Muscle layer of colon (tissue), 2 donors: ENCODE measurements at regions not wholly inside any gene's neighbourhood (a gene's known extent, or its start where the extent isn't known, plus 50 kb on each side); places are given as distances from the start of the nearest gene placed in this dataset.
"Not testable (repeated sequence)": the region's sequence is repeated elsewhere in the genome, so short reads cannot be mapped to it uniquely, and the experiment has no call there.

Experiments
- H3K27ac ChIP-seq: one replicate; pipeline ENCODE4 v1.7.0; 2013; ENCODE audit warnings: low read depth, mild to moderate bottlenecking, low read length, moderate library complexity
- H3K27me3 ChIP-seq, 2 donors: one replicate each; pipeline ENCODE4 v1.7.0; 2013; ENCODE audit warnings: low read length in 2 of 2, mild to moderate bottlenecking in 2 of 2; ENCODE audit not compliant: insufficient read depth in 2 of 2, control insufficient read depth in 1 of 2
- H3K36me3 ChIP-seq: one replicate; pipeline ENCODE4 v1.7.0; 2013; ENCODE audit warnings: mild to moderate bottlenecking, low read length; ENCODE audit not compliant: insufficient read depth
- H3K4me1 ChIP-seq: one replicate; pipeline ENCODE4 v1.7.0; 2013; ENCODE audit warnings: mild to moderate bottlenecking, low read length; ENCODE audit not compliant: insufficient read depth
- H3K4me3 ChIP-seq, 2 donors: one replicate each; pipeline ENCODE4 v1.7.0; 2013; ENCODE audit warnings: low read length in 2 of 2, low read depth in 1 of 2, mild to moderate bottlenecking in 1 of 2, moderate library complexity in 1 of 2
- H3K9ac ChIP-seq: one replicate; pipeline ENCODE4 v1.7.0; 2013; ENCODE audit warnings: low read length
- H3K9me3 ChIP-seq: one replicate; pipeline ENCODE4 v1.7.0; 2013; ENCODE audit warnings: mild to moderate bottlenecking, low read length
- donor health status: abdominal sarcoma.
- donor health status: Adenocarcinoma of cecum.

GRCh38 chr6:22155551-22155950, 141.3 kb downstream of the PRL start:
- Histone ChIP-seq H3K4me3 (no peak overlapping the region), H3K4me1 (no peaks in the 10 kb centered on the region), H3K9ac (no peak overlapping the region), H3K36me3 (no peaks in the 10 kb centered on the region), H3K27me3 (no peaks in the 10 kb centered on the region), H3K9me3 (no peaks in the 10 kb centered on the region), H3K27ac (no peak overlapping the region)

DNA sequence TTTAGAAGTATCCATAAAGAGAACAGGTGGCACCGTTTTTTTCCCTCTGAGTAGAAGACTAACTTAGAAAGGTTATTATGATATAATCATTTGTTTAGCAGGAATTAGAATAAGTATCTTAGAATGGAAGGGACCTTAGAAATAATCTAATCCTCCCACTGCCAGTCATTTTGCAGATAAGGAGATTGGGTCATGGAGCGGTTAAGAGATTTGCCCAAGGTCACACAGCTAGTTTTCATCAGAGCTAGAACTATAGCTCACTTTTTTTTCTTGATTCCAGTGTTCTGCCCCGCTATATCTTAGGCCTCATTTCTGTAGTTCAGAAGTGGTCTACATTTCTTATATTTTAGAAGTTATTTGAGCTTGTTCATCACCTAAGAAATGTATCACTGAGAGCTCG, 139.6 kb downstream of the PRL start:
- Histone ChIP-seq H3K9me3 (no peaks in the 10 kb centered on the region), H3K36me3 (no peaks in the 10 kb centered on the region), H3K9ac (no peak overlapping the region), H3K27me3 (no peaks in the 10 kb centered on the region), H3K27ac (no peak overlapping the region), H3K4me3 (no peak overlapping the region), H3K4me1 (no peaks in the 10 kb centered on the region)

GRCh38 chr6:22164236-22164635, 132.6 kb downstream of the PRL start:
- Histone ChIP-seq H3K27me3 (no peaks in the 10 kb centered on the region), H3K4me3 (no peak overlapping the region), H3K4me1 (no peaks in the 10 kb centered on the region), H3K27ac (no peak overlapping the region), H3K9me3 (no peaks in the 10 kb centered on the region), H3K9ac (no peak overlapping the region), H3K36me3 (no peaks in the 10 kb centered on the region)

DNA sequence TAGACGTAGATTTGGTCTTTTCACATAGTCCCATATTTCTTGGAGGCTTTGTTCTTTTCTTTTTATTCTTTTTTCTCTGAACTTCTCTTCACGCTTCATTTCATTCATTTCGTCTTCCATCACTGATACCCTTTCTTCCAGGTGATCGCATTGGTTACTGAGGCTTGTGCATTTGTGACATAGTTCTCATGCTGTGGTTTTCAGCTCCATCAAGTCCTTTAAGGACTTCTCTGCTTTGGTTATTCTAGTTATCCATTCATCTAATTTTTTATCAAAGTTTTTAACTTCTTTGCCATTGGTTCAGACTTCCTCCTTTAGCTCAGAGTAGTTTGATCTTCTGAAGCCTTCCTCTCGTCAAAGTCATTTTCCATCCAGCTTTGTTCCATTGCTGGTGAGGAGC, 125.8 kb downstream of the PRL start:
- H3K9me3 ChIP-seq, H3K27me3 ChIP-seq, H3K4me3 ChIP-seq, H3K4me1 ChIP-seq, H3K27ac ChIP-seq, H3K36me3 ChIP-seq, H3K9ac ChIP-seq: not testable (repeated sequence)

- not testable (repeated sequence) for H3K36me3 ChIP-seq, H3K27me3 ChIP-seq, H3K9me3 ChIP-seq, H3K4me1 ChIP-seq, H3K9ac ChIP-seq, H3K4me3 ChIP-seq, H3K27ac ChIP-seq
Measured at GRCh38 chr6:22171885-22172284, 125.0 kb downstream of the PRL start.

DNA sequence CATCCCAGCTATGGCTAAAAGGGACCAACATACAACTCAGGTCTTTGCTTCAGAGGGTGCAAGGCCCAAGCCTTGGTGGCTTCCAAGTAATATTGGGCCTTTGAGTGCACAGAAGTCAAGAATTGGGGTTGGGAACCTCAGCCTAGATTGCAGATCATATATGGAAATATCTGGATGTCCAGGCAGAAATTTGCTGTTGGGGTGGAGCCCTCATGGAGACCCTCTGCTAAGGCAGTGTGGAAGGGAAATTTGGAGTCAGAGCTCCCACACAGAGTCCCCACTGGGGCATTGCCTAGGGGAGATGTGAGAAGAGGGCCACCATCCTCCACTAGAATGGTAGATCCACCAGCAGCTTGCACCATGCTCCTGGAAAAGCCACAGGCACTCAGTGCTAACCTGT, 123.5 kb downstream of the PRL start:
- H3K27me3 ChIP-seq, result no peaks in the 10 kb centered on the region
- H3K9me3 ChIP-seq, result no peaks in the 10 kb centered on the region
- H3K4me1 ChIP-seq, result no peaks in the 10 kb centered on the region
- no peak overlapping the region for H3K27ac ChIP-seq
- no peaks in the 10 kb centered on the region for H3K36me3 ChIP-seq
- no peak overlapping the region for H3K9ac ChIP-seq
- no peak overlapping the region for H3K4me3 ChIP-seq

DNA sequence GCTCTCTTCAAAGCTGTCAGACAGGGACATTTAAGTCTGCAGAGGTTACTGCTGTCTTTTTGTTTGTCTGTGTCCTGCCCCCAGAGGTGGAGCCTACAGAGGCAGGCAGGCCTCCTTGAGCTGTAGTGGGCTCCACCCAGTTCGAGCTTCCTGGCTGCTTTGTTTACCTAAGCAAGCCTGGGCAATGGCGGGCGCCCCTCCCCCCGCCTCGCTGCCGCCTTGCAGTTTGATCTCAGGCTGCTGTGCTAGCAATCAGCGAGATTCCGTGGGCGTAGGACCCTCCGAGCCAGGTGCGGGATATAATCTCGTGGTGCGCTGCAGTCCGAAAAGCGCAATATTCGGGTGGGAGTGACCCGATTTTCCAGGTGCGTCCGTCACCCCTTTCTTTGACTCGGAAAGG, 116.6 kb downstream of the PRL start:
- not testable (repeated sequence) for H3K4me3 ChIP-seq, H3K9me3 ChIP-seq, H3K36me3 ChIP-seq, H3K27ac ChIP-seq, H3K9ac ChIP-seq, H3K4me1 ChIP-seq, H3K27me3 ChIP-seq

- peaks cover 4% of the 10 kb centered on the region for H3K9me3 ChIP-seq
- H3K27ac ChIP-seq, result no peak overlapping the region
- no peaks in the 10 kb centered on the region for H3K36me3 ChIP-seq
- no peak overlapping the region for H3K9ac ChIP-seq
- no peaks in the 10 kb centered on the region for H3K4me1 ChIP-seq
- no peaks in the 10 kb centered on the region for H3K27me3 ChIP-seq
- H3K4me3 ChIP-seq, result no peak overlapping the region
Measured at GRCh38 chr6:22184371-22184770, 112.5 kb downstream of the PRL start.

GRCh38 chr6:22189946-22190345, 106.9 kb downstream of the PRL start:
- Histone ChIP-seq H3K9ac (no peak overlapping the region), H3K36me3 (no peaks in the 10 kb centered on the region), H3K4me1 (no peaks in the 10 kb centered on the region), H3K27ac (no peak overlapping the region), H3K4me3 (no peak overlapping the region), H3K9me3 (no peaks in the 10 kb centered on the region), H3K27me3 (no peaks in the 10 kb centered on the region)

DNA sequence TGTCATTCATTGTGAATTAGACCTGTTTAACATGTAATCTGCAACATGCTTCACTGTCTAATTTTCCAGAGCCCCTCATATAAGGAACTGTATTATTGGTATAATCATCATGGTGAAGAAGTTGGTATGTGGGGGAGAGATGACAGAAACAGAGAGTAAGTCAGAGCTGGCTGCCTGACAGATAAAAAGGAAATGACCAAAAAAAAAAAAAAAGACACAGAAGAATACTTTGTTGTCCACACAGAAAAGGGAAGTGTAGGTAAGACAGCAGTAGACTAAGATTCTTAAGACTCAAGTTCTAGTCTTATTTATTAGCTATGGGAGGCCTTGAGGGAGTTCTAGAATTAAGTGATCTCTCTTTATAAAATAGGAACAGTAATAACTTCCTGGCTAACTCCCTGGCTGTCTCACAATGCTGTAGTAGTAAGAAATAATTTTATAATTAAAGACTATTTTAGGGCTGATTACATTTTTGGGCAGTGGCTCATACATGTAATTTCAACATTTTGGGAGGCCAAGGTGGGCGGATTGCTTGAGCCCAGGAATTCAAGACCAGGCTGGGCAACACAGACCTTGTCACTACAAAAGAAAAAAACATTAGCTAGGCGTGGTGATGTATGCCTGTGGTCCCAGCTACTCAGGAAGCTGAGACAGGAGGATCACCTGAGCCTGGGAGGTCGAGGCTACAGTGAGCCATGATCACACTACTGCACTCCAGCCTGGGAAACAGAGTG, 102.5 kb downstream of the PRL start:
- H3K4me3 ChIP-seq, result no peak overlapping the region
- no peak overlapping the region for H3K27ac ChIP-seq
- no peaks in the 10 kb centered on the region for H3K4me1 ChIP-seq
- no peaks in the 10 kb centered on the region for H3K36me3 ChIP-seq
- H3K27me3 ChIP-seq, result no peaks in the 10 kb centered on the region
- no peaks in the 10 kb centered on the region for H3K9me3 ChIP-seq
- H3K9ac ChIP-seq, result no peak overlapping the region

DNA sequence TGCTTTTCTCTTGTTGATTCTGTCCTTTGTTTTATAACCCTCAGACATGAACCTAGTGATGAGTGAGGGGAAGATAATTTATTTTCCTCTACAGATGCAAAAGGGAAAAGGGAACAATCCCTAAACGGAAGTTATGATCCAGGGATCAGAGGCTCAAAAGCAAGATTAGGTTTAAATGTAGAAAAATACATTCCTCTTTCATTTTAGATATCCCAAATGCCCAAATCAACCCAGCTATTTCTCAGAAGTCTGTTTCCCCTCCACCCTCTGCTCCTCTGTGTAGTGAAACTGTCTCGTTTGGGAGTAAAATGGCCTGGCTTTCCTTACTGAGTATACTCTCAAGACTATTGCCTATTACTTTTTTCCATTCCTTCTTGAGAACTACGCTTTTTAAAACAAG, 97.1 kb downstream of the PRL start:
- Histone ChIP-seq H3K9ac (no peak overlapping the region), H3K36me3 (no peaks in the 10 kb centered on the region), H3K27me3 (no peaks in the 10 kb centered on the region)

DNA sequence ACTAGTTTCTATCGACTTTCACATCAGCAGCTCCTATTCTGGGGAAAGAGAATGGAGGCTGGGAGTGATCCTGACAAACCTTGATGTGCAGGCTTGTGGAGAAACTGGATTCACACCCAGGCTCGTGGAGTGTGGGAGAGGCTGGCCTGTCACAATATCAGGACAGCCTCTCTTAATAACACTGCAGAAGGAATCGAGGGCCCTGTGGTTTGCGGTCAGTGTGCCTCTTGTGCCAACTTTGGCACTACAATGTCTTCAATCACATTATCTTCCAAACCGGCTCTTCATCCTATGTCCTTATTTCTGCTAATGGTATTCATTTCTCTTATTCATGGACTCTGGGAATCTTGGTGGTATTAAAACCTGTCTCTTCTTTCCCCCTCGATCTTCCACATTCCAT, 92.7 kb downstream of the PRL start:
- no peaks in the 10 kb centered on the region for H3K9me3 ChIP-seq
- H3K4me1 ChIP-seq, result no peaks in the 10 kb centered on the region
- no peak overlapping the region for H3K9ac ChIP-seq
- no peak overlapping the region for H3K27ac ChIP-seq
- no peak overlapping the region for H3K4me3 ChIP-seq
- H3K27me3 ChIP-seq, result no peaks in the 10 kb centered on the region
- no peaks in the 10 kb centered on the region for H3K36me3 ChIP-seq

More for the DNA sequence above, 97.1 kb downstream of the PRL start:
- Histone ChIP-seq H3K4me3 (no peak overlapping the region), H3K27ac (no peak overlapping the region), H3K4me1 (no peaks in the 10 kb centered on the region), H3K9me3 (no peaks in the 10 kb centered on the region)
